Stimulated activated CD4-positive, alpha-beta T cell treated with anti-CD3 and anti-CD28 coated beads, Interleukin-15, amount 100 ng/mL, for 48 hours (primary cell): ENCODE measurements at regions not wholly inside any gene's neighbourhood (a gene's known extent, or its start where the extent isn't known, plus 50 kb on each side); places are given as distances from the start of the nearest gene placed in this dataset.
"Not testable (repeated sequence)": the region's sequence is repeated elsewhere in the genome, so short reads cannot be mapped to it uniquely, and the experiment has no call there.

Experiments used
- DNase-seq, 2 donors: peaks; one replicate each; pipeline ENCODE4 v3.0.0-alpha.2; 2020; ENCODE audit warnings: low read depth in 2 of 2

GRCh38 chr2:175353275-175353674 is 171.8 kb upstream of the ATP5MC3 start:
- no peak for DNase-seq

GRCh38 chr2:175351512-175351911 is 170.0 kb upstream of the ATP5MC3 start:
- no peak for DNase-seq

- no peak for DNase-seq
Measured at GRCh38 chr2:175350105-175350504, 168.6 kb upstream of the ATP5MC3 start.

GRCh38 chr2:175342085-175342484 is 160.6 kb upstream of the ATP5MC3 start:
- DNase-seq = no peak

GRCh38 chr2:175330195-175330594 is 148.7 kb upstream of the ATP5MC3 start:
- DNase-seq = no peak

- no peak for DNase-seq
Measured at GRCh38 chr2:175326801-175327200, 145.3 kb upstream of the ATP5MC3 start.

- not testable (repeated sequence) for DNase-seq
Measured at GRCh38 chr2:175326164-175326563, 144.7 kb upstream of the ATP5MC3 start.

- DNase-seq = no peak
Measured at GRCh38 chr2:175323162-175323561, 141.7 kb upstream of the ATP5MC3 start.

GRCh38 chr2:175318542-175318941 is 137.0 kb upstream of the ATP5MC3 start:
- DNase-seq = no peak

GRCh38 chr2:175317751-175318150 is 136.2 kb upstream of the ATP5MC3 start:
- DNase-seq = no peak

- no peak for DNase-seq
Measured at GRCh38 chr2:175312137-175312536, 130.6 kb upstream of the ATP5MC3 start.

- DNase-seq = no peak
Measured at GRCh38 chr2:175310813-175311504, 129.4 kb upstream of the ATP5MC3 start.

- DNase-seq = no peak
Measured at GRCh38 chr2:175309799-175310198, 128.3 kb upstream of the ATP5MC3 start.

GRCh38 chr2:175308005-175308404 is 126.5 kb upstream of the ATP5MC3 start:
- DNase-seq = no peak

- no peak for DNase-seq
Measured at GRCh38 chr2:175304541-175304940, 123.0 kb upstream of the ATP5MC3 start.

GRCh38 chr2:175293776-175294175 is 112.3 kb upstream of the ATP5MC3 start:
- DNase-seq = no peak

- DNase-seq = no peak
Measured at GRCh38 chr2:175293195-175293594, 111.7 kb upstream of the ATP5MC3 start.

- DNase-seq = no peak
Measured at GRCh38 chr2:175282886-175283285, 101.4 kb upstream of the ATP5MC3 start.

- DNase-seq = no peak
Measured at GRCh38 chr2:175282300-175282699, 100.8 kb upstream of the ATP5MC3 start.

GRCh38 chr2:175277772-175278171 is 96.3 kb upstream of the ATP5MC3 start:
- no peak for DNase-seq

- DNase-seq = no peak
Measured at GRCh38 chr2:175275539-175275938, 94.0 kb upstream of the ATP5MC3 start.

GRCh38 chr2:175259164-175259563 is 77.7 kb upstream of the ATP5MC3 start:
- no peak for DNase-seq

- DNase-seq = no peak
Measured at GRCh38 chr2:175256806-175257585, 75.5 kb upstream of the ATP5MC3 start.
